K562 (cell line): ENCODE measurements at regions not wholly inside any gene's neighbourhood (a gene's known extent, or its start where the extent isn't known, plus 50 kb on each side); places are given as distances from the start of the nearest gene placed in this dataset.

Experiments
- ATAC-seq: fragments of 200-7000 bp; cut with Tn5 transposase; 3 replicates; pipeline ENCODE4 v1.9.1; 2020; ENCODE audit warnings: moderate library complexity
- BruUV-seq: library from RNA; stranded (reverse); fragments of 400-500 nt; replicated peaks from 2 replicates; lab custom pipeline; 2021; lab: Mats Ljungman, UMichigan
- CTCF ChIA-PET: fragments of 300-600 bp; formaldehyde crosslinking; extraction: SDS; loops from one replicate; lab custom pipeline; 2021; ENCODE audit warnings: low intra/inter-chr PET ratio; lab: Yijun Ruan, JAX
- POLR2A ChIA-PET: fragments of 300-600, 350-650 bp; sonication (Branson Sonifier 250); formaldehyde crosslinking; extraction: SDS; loops from one replicate; lab custom pipeline; 2021; ENCODE audit warnings: antibody characterized with exemption, inconsistent platforms; lab: Yijun Ruan, JAX
- DNase-seq, 4 experiments: peaks; one replicate each; pipeline versions ENCODE4 v3.0.0 to v3.0.0-alpha.2; 2011 to 2018; ENCODE audit warnings: low spot score in 3 of 4, mixed read lengths in 3 of 4; ENCODE audit errors: extremely low read depth in 1 of 4
- FAIRE-seq: peaks from 2 replicates; lab custom pipeline; 2011; peaks lifted over from hg19 to GRCh38; lab: Jason Lieb, UNC
- H2AFZ ChIP-seq: 2 replicates; pipeline ENCODE4 v1.6.0; 2011; ENCODE audit warnings: low read depth, low read length, control low read depth, inconsistent platforms
- H3K27ac ChIP-seq: fragments of 200-600 bp; 3 replicates; pipeline ENCODE4 v1.8.0; 2011; ENCODE audit warnings: low read depth, mild to moderate bottlenecking, control low read depth, inconsistent platforms, low read length, moderate library complexity, mixed read lengths; ENCODE audit errors: extremely low read depth
- H3K27me3 ChIP-seq, 2 experiments: fragments of 300-600 bp in 1 of 2; 2 replicates in 1 of 2; 3 replicates in 1 of 2; pipeline versions ENCODE4 v1.6.0 to v1.8.0; 2011; ENCODE audit warnings: inconsistent platforms in 2 of 2, low read length in 2 of 2, mild to moderate bottlenecking in 1 of 2, mixed read lengths in 1 of 2, moderate library complexity in 1 of 2; ENCODE audit not compliant: control insufficient read depth in 2 of 2, insufficient read depth in 2 of 2
- H3K36me3 ChIP-seq: fragments of 300-600 bp; 3 replicates; pipeline ENCODE4 v1.8.0; 2011; ENCODE audit warnings: mild to moderate bottlenecking, low read length, inconsistent platforms; ENCODE audit not compliant: control insufficient read depth, insufficient read depth
- H3K4me1 ChIP-seq, 2 experiments: fragments of 200-600 bp in 1 of 2; replicated peaks in 1 of 2; 2 replicates in 1 of 2; 3 replicates in 1 of 2; pipeline versions ENCODE4 v1.5.1 to v1.8.0; 2011; ENCODE audit warnings: inconsistent platforms in 2 of 2, low read length in 2 of 2, mild to moderate bottlenecking in 1 of 2, mixed read lengths in 1 of 2, moderate library complexity in 1 of 2; ENCODE audit not compliant: control insufficient read depth in 2 of 2, insufficient read depth in 2 of 2
- H3K4me2 ChIP-seq: 2 replicates; pipeline ENCODE4 v1.6.1; 2011; ENCODE audit warnings: low read length, control low read depth, inconsistent platforms, mixed read lengths; ENCODE audit not compliant: insufficient read depth
- H3K4me3 ChIP-seq: fragments of 200-600 bp; sonication (generic), shearing (Covaris generic); 2 replicates; pipeline ENCODE4 v1.5.1; 2016; ENCODE audit warnings: control low read depth, inconsistent platforms
- H3K79me2 ChIP-seq: fragments of 200-600 bp; 3 replicates; pipeline ENCODE4 v1.8.0; 2011; ENCODE audit warnings: low read length, inconsistent platforms; ENCODE audit not compliant: control insufficient read depth, insufficient read depth
- H3K9ac ChIP-seq, 2 experiments: 2 replicates each; pipeline versions ENCODE4 v1.6.0 to v1.6.1; 2011; ENCODE audit warnings: low read depth in 2 of 2, low read length in 2 of 2, control low read depth in 1 of 2, inconsistent platforms in 1 of 2, mild to moderate bottlenecking in 1 of 2, mixed read lengths in 1 of 2; ENCODE audit not compliant: insufficient read depth in 1 of 2
- H3K9me1 ChIP-seq: one replicate; pipeline ENCODE4 v1.6.0; 2011; ENCODE audit warnings: inconsistent platforms, mild to moderate bottlenecking, low read length, moderate library complexity; ENCODE audit not compliant: control insufficient read depth, insufficient read depth
- H3K9me3 ChIP-seq: replicated peaks from 2 replicates; pipeline ENCODE4 v1.5.1; 2011; ENCODE audit warnings: low read depth, low read length, inconsistent platforms; ENCODE audit not compliant: control insufficient read depth, insufficient read depth
- H4K20me1 ChIP-seq: replicated peaks from 2 replicates; pipeline ENCODE4 v1.6.1; 2011; ENCODE audit warnings: low read length, inconsistent platforms, mixed read lengths; ENCODE audit not compliant: control insufficient read depth, insufficient read depth
- HDGF ChIP-seq: fragments of 450-650 bp; IDR thresholded peaks from 2 replicates; pipeline ENCODE4 v1.6.1; 2016
- RAD51 ChIP-seq: fragments of 450-650 bp; IDR thresholded peaks from 2 replicates; pipeline ENCODE4 v1.7.1; 2016; ENCODE audit warnings: low read depth, mild to moderate bottlenecking, borderline replicate concordance
- RBM25 ChIP-seq: fragments of 200-400 bp; formaldehyde crosslinking; IDR thresholded peaks from 2 replicates; pipeline ENCODE4 v1.6.1; 2018; ENCODE audit warnings: low read length, low read depth, moderate library complexity; ENCODE audit not compliant: severe bottlenecking
- SP1 ChIP-seq: sonication (generic); formaldehyde crosslinking; IDR thresholded peaks from 2 replicates; pipeline ENCODE4 v1.8.1; 2022; ENCODE audit warnings: mild to moderate bottlenecking, missing genetic modification reagents
- SRSF1 ChIP-seq: fragments of 200-400 bp; formaldehyde crosslinking; IDR thresholded peaks from 2 replicates; pipeline ENCODE4 v1.6.1; 2017; ENCODE audit warnings: mild to moderate bottlenecking, low read depth, low read length, moderate library complexity
- TFAP4 ChIP-seq: sonication (generic); formaldehyde crosslinking; IDR thresholded peaks from 2 replicates; pipeline ENCODE4 v1.8.0; 2022; ENCODE audit warnings: missing genetic modification reagents, mild to moderate bottlenecking, moderate library complexity, borderline replicate concordance
- TFE3 ChIP-seq: fragments of 450-650 bp; formaldehyde crosslinking; IDR thresholded peaks from 2 replicates; pipeline ENCODE4 v1.4.0; 2020; ENCODE audit warnings: mild to moderate bottlenecking, mixed read lengths
- ZNF143 ChIP-seq: sonication (generic); formaldehyde crosslinking; IDR thresholded peaks from 2 replicates; pipeline ENCODE4 v1.9.0; 2022; ENCODE audit warnings: mild to moderate bottlenecking, missing genetic modification reagents
- WGBS: fragments of 100-300 bp; shearing (Covaris generic); methylation state at CpG from one replicate; pipeline ENCODE4 v1.1.6; 2016; ENCODE audit warnings: low coverage, mixed read lengths; ENCODE audit not compliant: insufficient coverage; ENCODE audit errors: missing lambda C conversion rate; 5-methylcytosine and 5-hydroxymethylcytosine counted together
- in situ Hi-C: fragments of 300-500 bp; cut with MboI; formaldehyde crosslinking; loops from 4 replicates; pipeline ENCODE4 v1.15.0; 2018; ENCODE audit warnings: inconsistent platforms, mixed read lengths
- intact Hi-C: fragments of 100-400 bp; cut with micrococcal nuclease; formaldehyde crosslinking; loops from 2 replicates; pipeline ENCODE4 v1.14.2; 2022
- TF ChIP-seq, protein P1 (sequence below): fragments of 250-450 bp; sonication (Bioruptor Pico); IDR thresholded peaks from 2 replicates; pipeline ENCODE4 v1.4.0; 2020; ENCODE audit warnings: mild to moderate bottlenecking
- TF ChIP-seq, protein P2 (sequence below), 2 experiments: fragments of 450-650 bp in 1 of 2; sonication (generic) in 1 of 2; formaldehyde crosslinking in 1 of 2; IDR thresholded peaks in 1 of 2; conservative IDR thresholded peaks in 1 of 2; 2 replicates each; pipeline versions ENCODE4 v1.6.1 to v1.8.1; 2016 to 2023; ENCODE audit warnings: mild to moderate bottlenecking in 2 of 2, moderate library complexity in 2 of 2, inconsistent platforms in 1 of 2, missing genetic modification reagents in 1 of 2

DNA sequence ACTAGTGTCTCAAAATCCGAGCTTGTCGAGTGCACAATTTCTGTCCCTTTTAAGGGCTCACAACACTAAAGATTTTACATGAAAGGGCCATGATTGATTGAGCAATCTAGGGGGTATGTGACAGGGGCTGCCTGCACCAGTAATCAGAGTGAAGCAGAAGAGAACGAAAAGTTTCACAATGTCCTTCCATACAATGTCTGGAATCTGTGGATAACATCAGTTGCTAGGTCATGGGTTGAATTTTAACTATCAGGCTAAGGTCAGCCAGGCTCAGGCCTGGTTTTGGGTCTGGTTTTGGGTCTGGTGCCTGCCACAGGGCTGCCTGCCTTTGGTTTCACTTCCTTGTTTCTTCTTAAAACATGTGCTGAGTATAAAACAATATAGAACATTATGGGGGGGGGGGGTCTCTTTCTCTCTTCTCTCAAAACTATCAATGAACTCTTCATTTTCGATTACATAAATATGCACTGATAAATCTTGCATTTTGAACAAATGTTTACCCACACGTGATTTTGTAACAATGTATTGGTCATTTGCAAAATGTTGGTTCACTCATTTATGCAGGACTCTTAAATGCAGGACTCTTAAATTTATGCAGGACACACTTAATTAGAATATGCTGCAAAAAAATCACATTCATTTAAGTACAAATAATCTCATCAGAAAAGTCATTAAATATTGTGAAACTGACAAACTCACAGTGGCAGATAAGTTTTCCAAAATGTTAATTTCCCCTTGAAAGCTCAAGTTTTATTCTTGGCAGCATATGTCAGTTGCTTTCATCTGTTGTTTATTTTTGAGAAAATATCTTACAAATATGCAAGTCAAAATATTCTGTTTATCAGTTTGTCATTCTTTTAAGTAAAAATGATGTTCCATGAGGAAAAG, 290.5 kb upstream of the KYNU start:
- H3K79me2 ChIP-seq: no peaks in the 10 kb centered on the region
- ATAC-seq: no peak
- no peak overlapping the region for H2AFZ ChIP-seq
- no peak for FAIRE-seq
- no peak overlapping the region for H3K4me2 ChIP-seq
- peaks cover 2% of the 10 kb centered on the region for H3K9me3 ChIP-seq
- no peaks in the 10 kb centered on the region for H3K36me3 ChIP-seq
- H3K27me3 ChIP-seq: no peaks in the 10 kb centered on the region
- H4K20me1 ChIP-seq: no peaks in the 10 kb centered on the region
- TF ChIP-seq RBM25 (no peak), TFE3 (no peak), ZNF143 (CRISPR knock-in tag) (no peak), RAD51 (no peak), HDGF (no peak), SP1 (CRISPR knock-in tag) (no peak), SRSF1 (no peak), TFAP4 (CRISPR knock-in tag) (no peak)
- TF ChIP-seq, protein P1, sequence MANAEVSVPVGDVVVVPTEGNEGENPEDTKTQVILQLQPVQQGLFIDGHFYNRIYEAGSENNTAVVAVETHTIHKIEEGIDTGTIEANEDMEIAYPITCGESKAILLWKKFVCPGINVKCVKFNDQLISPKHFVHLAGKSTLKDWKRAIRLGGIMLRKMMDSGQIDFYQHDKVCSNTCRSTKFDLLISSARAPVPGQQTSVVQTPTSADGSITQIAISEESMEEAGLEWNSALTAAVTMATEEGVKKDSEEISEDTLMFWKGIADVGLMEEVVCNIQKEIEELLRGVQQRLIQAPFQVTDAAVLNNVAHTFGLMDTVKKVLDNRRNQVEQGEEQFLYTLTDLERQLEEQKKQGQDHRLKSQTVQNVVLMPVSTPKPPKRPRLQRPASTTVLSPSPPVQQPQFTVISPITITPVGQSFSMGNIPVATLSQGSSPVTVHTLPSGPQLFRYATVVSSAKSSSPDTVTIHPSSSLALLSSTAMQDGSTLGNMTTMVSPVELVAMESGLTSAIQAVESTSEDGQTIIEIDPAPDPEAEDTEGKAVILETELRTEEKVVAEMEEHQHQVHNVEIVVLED (CRISPR knock-in tag): no peak
- TF ChIP-seq, protein P2, sequence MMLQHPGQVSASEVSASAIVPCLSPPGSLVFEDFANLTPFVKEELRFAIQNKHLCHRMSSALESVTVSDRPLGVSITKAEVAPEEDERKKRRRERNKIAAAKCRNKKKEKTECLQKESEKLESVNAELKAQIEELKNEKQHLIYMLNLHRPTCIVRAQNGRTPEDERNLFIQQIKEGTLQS (IDR thresholded peaks at IDR 0.05): no peak
- TF ChIP-seq, protein P2 (CRISPR knock-in tag; conservative IDR thresholded peaks at IDR 0.05): no peak
- no peaks in the 10 kb centered on the region for H3K4me1 ChIP-seq
- 0% methylated on average over 5 of the region's 5 CpGs for WGBS
- intact Hi-C loops: no loop called here
- H3K27ac ChIP-seq: no peak overlapping the region
- no peaks in the 10 kb centered on the region for H3K9me1 ChIP-seq
- in situ Hi-C loops: no loop called here
- H3K4me3 ChIP-seq: no peak overlapping the region
- ChIA-PET POLR2A (no interaction called here), CTCF (no interaction called here)
- no TSS peak for BruUV-seq
- no peak for DNase-seq
- H3K9ac ChIP-seq: no peak overlapping the region
